ENCODE measurements at regions not wholly inside any gene's neighbourhood (a gene's known extent, or its start where the extent isn't known, plus 50 kb on each side); places are given as distances from the start of the nearest gene placed in this dataset.

GRCh38 chr18:40415176-40415791 lies 1539.8 kb upstream of the PIK3C3 start:
- H3K4me1 ChIP-seq (ENCODE audit: low read depth, poor library complexity, severe bottlenecking), result no peaks in the 10 kb centered on the region

GRCh38 chr18:40414155-40414754 lies 1540.8 kb upstream of the PIK3C3 start:
- Histone ChIP-seq H4K20me1 (ENCODE audit: insufficient read depth) (no peaks in the 10 kb centered on the region), H3K4me1 (ENCODE audit: low read depth, poor library complexity, severe bottlenecking) (no peaks in the 10 kb centered on the region)
- TF ChIP-seq CTCF (conservative IDR thresholded peaks at IDR 0.05; ENCODE audit: low read depth, low read length), result no peak

More at GRCh38 chr18:40415176-40415791, 1539.8 kb upstream of the PIK3C3 start:
- no peaks in the 10 kb centered on the region; the same call in 1 of the 2 replicates for H3K36me3 ChIP-seq (ENCODE audit: insufficient read depth)
- no peaks in the 10 kb centered on the region for H3K79me2 ChIP-seq (ENCODE audit: insufficient read depth, low read depth)
- no peaks in the 10 kb centered on the region for H3K27me3 ChIP-seq (ENCODE audit: insufficient read depth, low read depth)
- no peak overlapping the region for H3K9ac ChIP-seq
- no peaks in the 10 kb centered on the region for H4K20me1 ChIP-seq (ENCODE audit: insufficient read depth)
- no peak overlapping the region for H3K27ac ChIP-seq
- H3K4me3 ChIP-seq (IDR thresholded peaks at IDR 0.05; ENCODE audit: insufficient read depth, low read depth, low read length), result no peak overlapping the region
- H2AFZ ChIP-seq (ENCODE audit: low read depth), result no peak overlapping the region
- H3K4me2 ChIP-seq, result no peak overlapping the region
- TF ChIP-seq CTCF (conservative IDR thresholded peaks at IDR 0.05; ENCODE audit: low read depth, low read length), result no peak

GRCh38 chr18:40413160-40413559 lies 1541.9 kb upstream of the PIK3C3 start:
- H4K20me1 ChIP-seq (ENCODE audit: insufficient read depth), result no peaks in the 10 kb centered on the region
- H3K4me1 ChIP-seq (ENCODE audit: low read depth, poor library complexity, severe bottlenecking), result no peaks in the 10 kb centered on the region
- no peak overlapping the region for H3K4me2 ChIP-seq
- H3K36me3 ChIP-seq (ENCODE audit: insufficient read depth), result no peaks in the 10 kb centered on the region; the same call in 1 of the 2 replicates
- no peaks in the 10 kb centered on the region for H3K79me2 ChIP-seq (ENCODE audit: insufficient read depth, low read depth)
- H3K27ac ChIP-seq, result no peak overlapping the region
- H2AFZ ChIP-seq (ENCODE audit: low read depth), result no peak overlapping the region
- no peak overlapping the region for H3K9ac ChIP-seq
- no peak overlapping the region for H3K4me3 ChIP-seq (IDR thresholded peaks at IDR 0.05; ENCODE audit: insufficient read depth, low read depth, low read length)
- no peaks in the 10 kb centered on the region for H3K27me3 ChIP-seq (ENCODE audit: insufficient read depth, low read depth)
- no peak for TF ChIP-seq CTCF (conservative IDR thresholded peaks at IDR 0.05; ENCODE audit: low read depth, low read length)

More at GRCh38 chr18:40414155-40414754, 1540.8 kb upstream of the PIK3C3 start:
- Histone ChIP-seq H3K9ac (no peak overlapping the region), H3K4me2 (no peak overlapping the region), H3K79me2 (ENCODE audit: insufficient read depth, low read depth) (no peaks in the 10 kb centered on the region), H2AFZ (ENCODE audit: low read depth) (no peak overlapping the region), H3K27ac (no peak overlapping the region), H3K36me3 (ENCODE audit: insufficient read depth) (no peaks in the 10 kb centered on the region; the same call in 1 of the 2 replicates), H3K4me3 (IDR thresholded peaks at IDR 0.05; ENCODE audit: insufficient read depth, low read depth, low read length) (no peak overlapping the region), H3K27me3 (ENCODE audit: insufficient read depth, low read depth) (no peaks in the 10 kb centered on the region)

- Histone ChIP-seq H3K27ac (no peak overlapping the region), H3K79me2 (ENCODE audit: insufficient read depth, low read depth) (no peaks in the 10 kb centered on the region), H3K4me3 (IDR thresholded peaks at IDR 0.05; ENCODE audit: insufficient read depth, low read depth, low read length) (no peak overlapping the region), H2AFZ (ENCODE audit: low read depth) (no peak overlapping the region), H3K4me2 (no peak overlapping the region), H3K9ac (no peak overlapping the region), H4K20me1 (ENCODE audit: insufficient read depth) (no peaks in the 10 kb centered on the region), H3K4me1 (ENCODE audit: low read depth, poor library complexity, severe bottlenecking) (no peaks in the 10 kb centered on the region), H3K27me3 (ENCODE audit: insufficient read depth, low read depth) (no peaks in the 10 kb centered on the region), H3K36me3 (ENCODE audit: insufficient read depth) (no peaks in the 10 kb centered on the region; the same call in 1 of the 2 replicates)
- no peak for TF ChIP-seq CTCF (conservative IDR thresholded peaks at IDR 0.05; ENCODE audit: low read depth, low read length)
Measured at GRCh38 chr18:40412410-40412809, 1542.6 kb upstream of the PIK3C3 start.
